ENCODE measurements at regions not wholly inside any gene's neighbourhood (a gene's known extent, or its start where the extent isn't known, plus 50 kb on each side); places are given as distances from the start of the nearest gene placed in this dataset.

GRCh38 chr17:6350806-6351205 lies 84.1 kb downstream of the AIPL1 start:
- no peak for TF ChIP-seq CTCF (IDR thresholded peaks at IDR 0.05)
- TF ChIP-seq POLR2AphosphoS5 (IDR thresholded peaks at IDR 0.05): no peak
- no peak for TF ChIP-seq POLR2A (IDR thresholded peaks at IDR 0.05)
- TF ChIP-seq EP300 (IDR thresholded peaks at IDR 0.05): no peak

All from stomach (tissue), 4 donors.